Activated CD8-positive, alpha-beta memory T cell treated with anti-CD3 and anti-CD28 coated beads, Interleukin-2, amount 10 ng/mL, durations not matched to agents 7 days and 5 days (primary cell): ENCODE measurements at regions not wholly inside any gene's neighbourhood (a gene's known extent, or its start where the extent isn't known, plus 50 kb on each side); places are given as distances from the start of the nearest gene placed in this dataset.

ENCODE experiments used
- ATAC-seq: fragments of 150-1000 bp; cut with Tn5 transposase; one replicate; pipeline ENCODE4 v1.10.0; 2021; ENCODE audit warnings: moderate library complexity
- CTCF ChIA-PET: fragments of 350-600 bp; sonication (Branson Sonifier 250); formaldehyde crosslinking; loops from one replicate; lab custom pipeline; 2021; ENCODE audit warnings: antibody characterized with exemption; lab: Charles Lee
- DNase-seq: peaks from one replicate; pipeline ENCODE4 v3.0.0-alpha.2; 2020
- H3K27ac Mint-ChIP-seq: one replicate; pipeline ENCODE4 v1.8.0; 2021; ENCODE audit warnings: mild to moderate bottlenecking, mixed read lengths
- H3K27me3 Mint-ChIP-seq: one replicate; pipeline ENCODE4 v1.8.0; 2021; ENCODE audit warnings: mixed read lengths
- H3K36me3 Mint-ChIP-seq: one replicate; pipeline ENCODE4 v1.8.0; 2021; ENCODE audit warnings: mild to moderate bottlenecking, mixed read lengths
- H3K4me1 Mint-ChIP-seq: one replicate; pipeline ENCODE4 v1.8.0; 2021; ENCODE audit warnings: mixed read lengths
- H3K4me3 Mint-ChIP-seq: one replicate; pipeline ENCODE4 v1.8.0; 2021; ENCODE audit warnings: mild to moderate bottlenecking, moderate library complexity, mixed read lengths
- H3K9me3 Mint-ChIP-seq: one replicate; pipeline ENCODE4 v1.8.0; 2022; ENCODE audit warnings: low read depth, mixed read lengths

DNA sequence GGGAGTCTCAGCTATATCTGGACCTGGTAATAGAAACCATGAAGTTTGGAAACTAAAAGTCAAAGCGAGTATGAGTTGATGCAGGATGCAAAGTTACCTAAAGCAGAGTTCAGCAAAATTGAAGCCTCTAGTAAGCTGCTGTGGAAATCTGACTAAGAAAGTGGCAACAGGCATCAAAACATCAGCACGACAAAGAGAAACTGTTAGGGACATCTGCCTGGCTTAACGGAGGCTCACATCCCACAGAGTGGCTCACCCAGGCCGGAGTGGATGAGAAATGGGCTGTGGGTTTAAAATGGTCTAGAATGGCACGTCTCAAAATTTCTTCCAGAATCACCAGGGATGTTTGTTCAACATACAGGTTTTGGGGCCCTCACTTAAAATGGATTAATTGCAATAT, 164.1 kb upstream of the NPY start:
- no peak overlapping the region for H3K4me3 Mint-ChIP-seq
- H3K36me3 Mint-ChIP-seq: no peaks in the 10 kb centered on the region
- no peak overlapping the region for H3K27ac Mint-ChIP-seq
- DNase-seq (no peak), ATAC-seq (no peak)
- peaks cover 7% of the 10 kb centered on the region for H3K27me3 Mint-ChIP-seq
- H3K9me3 Mint-ChIP-seq: no peaks in the 10 kb centered on the region
- H3K4me1 Mint-ChIP-seq: no peaks in the 10 kb centered on the region
- CTCF ChIA-PET: no interaction called here

DNA sequence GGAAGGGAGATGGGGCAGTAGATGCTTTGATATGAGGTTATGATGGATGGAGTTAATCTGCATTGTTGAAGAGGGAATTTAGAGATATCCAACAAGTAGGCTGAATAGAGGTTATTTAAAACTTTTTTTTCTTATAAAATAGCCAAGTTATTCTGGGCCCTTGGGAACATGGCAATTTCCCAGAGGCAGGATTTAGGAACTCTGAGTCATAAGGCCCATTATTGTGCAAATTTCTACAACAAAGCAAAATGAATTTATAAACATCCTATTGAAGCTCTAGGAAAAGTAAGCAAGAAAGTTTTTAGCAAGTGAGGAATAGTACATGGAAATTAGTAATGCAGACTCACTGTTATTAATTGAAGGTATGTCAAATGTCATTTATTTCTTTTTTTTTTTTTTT, 160.9 kb upstream of the NPY start:
- Mint-ChIP-seq H3K9me3 (no peaks in the 10 kb centered on the region), H3K27ac (no peak overlapping the region), H3K27me3 (no peaks in the 10 kb centered on the region), H3K36me3 (no peaks in the 10 kb centered on the region), H3K4me3 (no peak overlapping the region), H3K4me1 (no peaks in the 10 kb centered on the region)
- CTCF ChIA-PET: no interaction called here
- ATAC-seq (no peak), DNase-seq (no peak)

DNA sequence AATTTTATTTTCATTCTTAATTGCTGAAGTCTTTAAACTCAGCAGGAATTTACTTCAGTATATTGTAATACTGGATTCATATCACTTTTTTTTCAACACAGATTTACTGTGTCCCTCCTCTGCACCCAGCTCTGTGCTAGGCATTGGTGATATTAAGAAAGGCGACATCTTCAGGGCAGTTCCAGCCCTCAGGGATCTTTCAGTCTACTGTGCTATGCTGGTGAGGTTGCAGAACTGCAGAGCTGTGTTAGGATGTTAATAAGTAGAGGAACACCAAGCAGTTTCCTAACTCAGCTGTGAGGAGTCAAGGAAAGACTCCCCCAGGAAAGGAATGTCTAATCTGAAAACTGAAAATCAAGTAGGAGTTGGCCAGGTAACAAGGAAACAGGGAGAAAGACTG, 158.2 kb upstream of the NPY start:
- H3K27ac Mint-ChIP-seq: no peak overlapping the region
- no peaks in the 10 kb centered on the region for H3K36me3 Mint-ChIP-seq
- no peak overlapping the region for H3K4me3 Mint-ChIP-seq
- DNase-seq (no peak), ATAC-seq (no peak)
- CTCF ChIA-PET: no interaction called here
- no peaks in the 10 kb centered on the region for H3K9me3 Mint-ChIP-seq
- no peaks in the 10 kb centered on the region for H3K4me1 Mint-ChIP-seq
- H3K27me3 Mint-ChIP-seq: peaks cover 3% of the 10 kb centered on the region

DNA sequence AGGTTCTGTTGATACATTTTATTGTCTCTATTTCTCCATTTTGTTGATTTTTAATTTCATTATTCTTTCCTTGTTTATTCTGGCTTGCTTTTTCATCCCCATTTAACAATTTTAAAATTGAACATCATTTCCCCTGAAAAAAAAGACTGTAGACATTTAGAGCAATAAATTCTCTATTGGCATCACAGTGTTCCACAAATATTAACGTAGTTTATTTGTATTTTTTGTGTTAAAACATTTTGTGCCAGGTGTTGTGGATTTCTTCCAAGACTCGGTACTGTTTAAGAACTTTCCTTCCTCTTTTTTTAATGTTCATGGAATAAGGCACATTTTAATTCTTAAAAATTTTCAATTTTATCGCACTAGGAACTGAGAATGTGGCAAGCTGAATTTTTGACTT, 156.1 kb upstream of the NPY start:
- Mint-ChIP-seq H3K4me1 (no peaks in the 10 kb centered on the region), H3K4me3 (no peak overlapping the region), H3K27me3 (peaks cover 9% of the 10 kb centered on the region), H3K9me3 (no peaks in the 10 kb centered on the region), H3K36me3 (no peaks in the 10 kb centered on the region), H3K27ac (no peak overlapping the region)
- DNase-seq (no peak), ATAC-seq (no peak)
- CTCF ChIA-PET: no interaction called here

DNA sequence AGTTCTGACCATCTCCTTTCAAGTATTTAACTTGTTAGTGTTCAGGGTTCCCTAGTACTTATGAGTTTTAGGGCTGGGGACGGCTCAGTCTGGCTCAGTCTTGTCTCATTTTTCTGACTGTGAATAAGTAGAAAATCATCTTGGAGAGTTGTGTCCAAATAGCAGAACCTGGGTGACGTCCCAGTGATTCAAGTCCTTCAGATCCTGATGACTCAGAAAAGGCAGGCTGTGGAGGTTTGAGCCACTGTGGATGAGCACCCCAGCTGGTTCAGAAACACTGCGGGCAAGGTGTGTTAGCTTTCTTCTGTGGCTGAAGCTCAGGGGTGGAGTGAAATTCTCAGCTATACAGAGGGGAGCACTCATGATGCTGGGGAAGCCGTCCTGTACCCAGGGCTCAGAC, 154.4 kb upstream of the NPY start:
- DNase-seq (no peak), ATAC-seq (no peak)
- H3K27me3 Mint-ChIP-seq: peaks cover 9% of the 10 kb centered on the region
- CTCF ChIA-PET: no interaction called here
- no peaks in the 10 kb centered on the region for H3K9me3 Mint-ChIP-seq
- H3K36me3 Mint-ChIP-seq: no peaks in the 10 kb centered on the region
- peaks cover 8% of the 10 kb centered on the region for H3K4me1 Mint-ChIP-seq
- H3K4me3 Mint-ChIP-seq: no peak overlapping the region
- no peak overlapping the region for H3K27ac Mint-ChIP-seq

DNA sequence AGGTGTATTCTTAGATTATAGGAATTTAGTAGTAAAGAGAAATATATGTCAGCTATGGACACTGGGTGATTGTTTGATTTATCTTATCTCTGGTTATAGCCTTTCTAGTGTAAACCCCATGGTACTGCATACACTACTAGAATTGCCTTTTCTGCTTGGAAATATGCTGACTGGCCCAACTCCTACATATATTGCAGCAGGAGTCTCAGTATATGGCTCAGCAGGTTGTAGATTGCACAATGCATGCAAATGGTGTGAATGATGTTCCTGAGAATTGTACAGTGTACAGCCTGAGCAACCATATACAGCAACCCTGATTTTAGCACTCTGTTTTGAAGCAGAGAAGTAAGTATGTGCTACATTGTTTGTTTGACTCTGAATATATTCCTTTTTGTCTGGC, 153.4 kb upstream of the NPY start:
- CTCF ChIA-PET: no interaction called here
- no peaks in the 10 kb centered on the region for H3K9me3 Mint-ChIP-seq
- H3K4me3 Mint-ChIP-seq: no peak overlapping the region

DNA sequence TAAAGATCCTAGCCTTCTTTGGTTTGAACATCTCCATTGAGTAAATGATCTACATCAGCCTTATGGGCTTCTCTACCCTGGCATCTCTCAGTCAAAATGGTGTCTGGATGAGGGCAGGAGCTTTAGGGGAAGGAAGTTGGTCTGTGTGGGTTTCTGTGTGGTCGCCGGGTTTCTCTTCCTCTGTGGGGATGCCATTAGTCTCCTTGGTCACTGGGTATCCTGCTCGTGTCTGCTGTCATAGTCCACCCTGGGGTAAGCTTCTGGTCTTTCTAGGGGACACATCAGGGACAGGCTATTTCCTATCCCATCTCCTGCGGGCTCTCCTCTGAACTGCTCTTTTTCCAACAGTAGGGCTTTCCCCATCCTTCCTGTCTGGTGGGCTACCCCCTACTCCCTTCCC, 150.3 kb upstream of the NPY start:
- no peaks in the 10 kb centered on the region for H3K36me3 Mint-ChIP-seq
- no peak overlapping the region for H3K4me3 Mint-ChIP-seq
- H3K4me1 Mint-ChIP-seq: peaks cover 12% of the 10 kb centered on the region
- H3K27ac Mint-ChIP-seq: no peak overlapping the region
- H3K27me3 Mint-ChIP-seq: peaks cover 13% of the 10 kb centered on the region
- CTCF ChIA-PET: no interaction called here
- no peak for ATAC-seq
- no peak for DNase-seq
- H3K9me3 Mint-ChIP-seq: no peaks in the 10 kb centered on the region

More for the DNA sequence above, 153.4 kb upstream of the NPY start:
- no peak overlapping the region for H3K27ac Mint-ChIP-seq
- no peak for DNase-seq
- H3K4me1 Mint-ChIP-seq: peaks cover 12% of the 10 kb centered on the region
- ATAC-seq: no peak
- no peaks in the 10 kb centered on the region for H3K36me3 Mint-ChIP-seq
- H3K27me3 Mint-ChIP-seq: peaks cover 11% of the 10 kb centered on the region

DNA sequence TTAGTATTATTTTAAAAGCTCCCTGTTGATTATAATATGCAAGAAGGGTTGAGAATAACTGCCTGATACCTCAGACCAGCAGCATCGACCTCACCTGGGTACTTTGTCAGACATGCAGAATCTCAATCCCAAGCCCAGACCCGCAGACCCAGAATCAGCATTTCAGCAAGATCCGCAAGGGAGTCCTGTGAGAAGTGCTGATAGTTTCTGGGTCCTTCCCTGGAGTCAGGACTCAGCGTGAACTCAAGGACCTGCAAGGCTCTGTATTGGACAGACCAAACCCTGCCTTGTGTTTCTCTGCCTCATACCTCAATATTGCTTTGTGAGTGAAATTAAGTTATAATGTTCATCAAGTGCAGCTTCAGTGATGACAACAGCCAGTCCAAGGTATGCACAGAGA, 149.5 kb upstream of the NPY start:
- H3K4me3 Mint-ChIP-seq: no peak overlapping the region
- H3K4me1 Mint-ChIP-seq: peaks cover 12% of the 10 kb centered on the region
- CTCF ChIA-PET: no interaction called here
- no peak for ATAC-seq
- H3K27ac Mint-ChIP-seq: no peak overlapping the region
- H3K36me3 Mint-ChIP-seq: no peaks in the 10 kb centered on the region
- H3K27me3 Mint-ChIP-seq: peaks cover 13% of the 10 kb centered on the region
- no peak for DNase-seq
- no peaks in the 10 kb centered on the region for H3K9me3 Mint-ChIP-seq

DNA sequence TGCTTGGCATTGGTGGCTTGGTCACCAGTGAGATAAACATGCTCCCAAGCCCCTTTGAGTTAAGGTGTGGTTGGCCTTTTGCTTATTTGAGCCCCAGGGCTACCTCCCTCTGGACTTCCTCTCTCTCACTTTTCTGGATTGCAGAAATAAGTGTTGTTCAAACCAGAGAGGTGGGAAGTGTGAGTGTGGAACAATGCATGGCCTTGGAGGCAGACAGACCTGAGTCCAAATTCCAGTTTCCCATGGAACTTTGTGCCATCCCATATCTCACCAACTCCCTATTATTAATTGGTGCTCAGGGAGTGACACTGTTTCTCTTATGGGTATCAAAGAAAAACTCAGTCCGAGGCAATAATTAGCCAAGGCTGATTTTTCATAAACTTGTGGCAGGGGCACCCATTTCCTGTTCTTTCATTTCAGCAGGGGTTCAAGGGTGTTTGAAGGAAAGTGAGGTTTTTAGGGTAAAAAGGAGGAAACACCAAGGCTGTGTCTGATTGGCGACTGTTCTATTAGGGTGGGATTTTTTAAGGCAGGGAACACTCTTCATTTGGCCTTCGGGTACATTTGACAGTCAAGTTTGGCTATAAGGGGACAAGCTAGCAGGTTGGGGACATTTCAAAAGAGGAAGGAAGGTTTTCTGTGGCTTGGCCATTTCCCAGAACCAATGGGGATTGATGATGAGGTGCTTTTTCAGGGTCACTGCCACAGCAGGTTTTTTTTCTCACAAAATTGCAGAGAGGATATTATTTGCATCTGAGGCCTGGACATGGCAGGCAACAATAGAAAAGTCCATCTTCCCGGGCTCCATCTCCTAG, 148.8 kb upstream of the NPY start:
- Mint-ChIP-seq H3K9me3 (no peaks in the 10 kb centered on the region), H3K4me1 (peaks cover 12% of the 10 kb centered on the region), H3K36me3 (no peaks in the 10 kb centered on the region), H3K27ac (no peak overlapping the region), H3K4me3 (no peak overlapping the region), H3K27me3 (peaks cover 13% of the 10 kb centered on the region)
- no peak for ATAC-seq
- no peak for DNase-seq
- CTCF ChIA-PET: no interaction called here

DNA sequence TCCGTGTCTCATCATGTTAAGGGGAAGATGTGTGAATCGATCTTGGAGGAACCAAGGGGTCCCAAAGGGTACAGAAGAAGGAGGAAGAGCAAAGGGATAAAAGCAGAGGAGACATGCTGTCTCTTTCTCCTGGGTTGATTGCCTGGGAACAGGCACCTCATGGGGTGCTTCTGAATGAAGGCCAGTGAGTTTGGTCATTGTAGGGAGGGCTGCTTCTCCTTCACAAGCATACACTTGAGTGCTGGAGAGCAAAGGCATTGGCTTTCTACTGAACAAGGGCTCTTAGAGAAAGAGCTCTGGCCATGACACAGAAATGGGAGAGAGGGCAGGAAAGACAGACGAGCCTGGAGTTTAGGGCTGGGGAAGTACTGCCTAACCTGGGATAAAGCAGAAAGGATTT, 146.7 kb upstream of the NPY start:
- CTCF ChIA-PET: no interaction called here
- Mint-ChIP-seq H3K4me1 (peaks cover 12% of the 10 kb centered on the region), H3K36me3 (no peaks in the 10 kb centered on the region), H3K9me3 (no peaks in the 10 kb centered on the region), H3K27me3 (peaks cover 8% of the 10 kb centered on the region), H3K27ac (no peak overlapping the region), H3K4me3 (no peak overlapping the region)
- ATAC-seq (no peak), DNase-seq (no peak)

DNA sequence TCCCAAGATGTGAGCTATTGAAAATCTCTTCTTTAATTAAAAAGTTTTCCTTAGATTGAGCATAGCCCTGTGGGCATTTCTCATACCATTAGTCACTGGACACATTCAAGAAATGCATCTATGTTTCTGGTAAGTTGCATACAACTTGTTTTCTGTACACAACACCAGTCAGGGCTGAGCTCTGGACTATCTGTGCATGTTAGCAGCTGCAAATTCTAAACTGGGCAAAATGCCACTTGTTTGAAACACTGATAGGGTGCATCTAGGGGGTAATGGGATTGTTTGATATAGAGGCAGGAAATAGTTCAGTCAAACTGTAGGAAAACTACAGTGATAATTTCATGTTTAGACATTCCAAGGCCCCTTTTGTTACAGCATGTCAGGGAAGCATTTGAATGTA, 145.6 kb upstream of the NPY start:
- Mint-ChIP-seq H3K4me1 (peaks cover 11% of the 10 kb centered on the region), H3K9me3 (no peaks in the 10 kb centered on the region), H3K36me3 (no peaks in the 10 kb centered on the region), H3K4me3 (no peak overlapping the region), H3K27me3 (peaks cover 7% of the 10 kb centered on the region), H3K27ac (no peak overlapping the region)
- CTCF ChIA-PET: no interaction called here
- ATAC-seq (no peak), DNase-seq (no peak)

DNA sequence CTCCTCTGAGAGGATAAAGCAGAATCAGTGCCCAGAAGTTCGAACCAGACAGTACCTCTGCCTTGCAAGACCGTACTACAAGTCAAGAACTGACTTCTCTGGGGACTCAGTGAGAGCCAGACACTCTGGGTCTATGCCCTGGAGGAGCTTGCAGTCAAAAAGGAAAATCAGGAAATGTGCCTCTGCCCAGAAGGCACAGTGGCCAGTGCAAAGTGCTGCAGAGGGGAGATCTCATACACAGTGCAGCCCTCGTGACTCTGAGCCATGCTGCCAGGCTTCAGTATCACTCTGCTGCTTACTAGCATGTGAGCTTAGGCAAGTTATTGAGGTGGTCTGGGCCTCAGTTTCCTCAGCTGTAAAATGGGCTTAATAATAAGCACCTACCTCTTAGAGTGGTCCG, 144.0 kb upstream of the NPY start:
- no peak overlapping the region for H3K4me3 Mint-ChIP-seq
- peaks cover 7% of the 10 kb centered on the region for H3K27me3 Mint-ChIP-seq
- no peaks in the 10 kb centered on the region for H3K36me3 Mint-ChIP-seq
- DNase-seq (no peak), ATAC-seq (no peak)
- CTCF ChIA-PET: interaction anchor here (0.7 kb wide), 1 partner anchor 338 kb away, joined by 4 read pairs; no protein-coding TSS in a partner anchor
- H3K27ac Mint-ChIP-seq: no peak overlapping the region
- peaks cover 4% of the 10 kb centered on the region for H3K4me1 Mint-ChIP-seq
- H3K9me3 Mint-ChIP-seq: no peaks in the 10 kb centered on the region

DNA sequence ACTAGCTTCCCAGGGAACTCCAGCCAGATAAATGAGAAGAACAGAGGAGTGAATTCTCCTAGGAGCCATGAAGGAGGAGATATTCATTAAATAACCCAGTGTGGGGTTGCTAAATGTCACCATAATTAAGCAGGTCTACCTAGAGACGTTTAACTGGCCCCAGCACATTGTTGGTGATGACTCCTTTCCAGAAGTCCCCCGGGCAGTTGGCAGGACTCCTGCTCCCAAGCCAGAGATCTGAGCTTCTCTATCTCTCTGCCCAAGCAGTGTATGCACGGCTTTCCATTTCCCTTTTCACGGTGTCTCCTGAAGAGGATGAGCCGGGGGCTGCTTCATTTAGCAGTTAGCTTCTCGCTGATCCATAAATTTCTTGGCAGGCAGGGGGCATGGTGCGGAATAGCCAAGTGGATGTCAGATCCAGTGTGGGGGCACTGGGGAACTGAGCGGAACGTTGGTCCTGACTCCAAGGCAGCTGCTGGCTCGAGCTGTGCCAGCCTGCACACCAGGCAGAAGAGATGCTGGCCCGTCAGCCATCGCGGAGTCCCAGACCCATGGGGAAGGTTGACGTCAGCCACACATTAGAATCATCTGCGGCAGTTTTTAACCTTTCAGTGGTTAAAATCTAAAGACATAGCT, 142.0 kb upstream of the NPY start:
- no peak overlapping the region for H3K4me3 Mint-ChIP-seq
- ATAC-seq (no peak), DNase-seq (no peak)
- no peaks in the 10 kb centered on the region for H3K9me3 Mint-ChIP-seq
- peaks cover 3% of the 10 kb centered on the region for H3K27me3 Mint-ChIP-seq
- H3K36me3 Mint-ChIP-seq: no peaks in the 10 kb centered on the region
- no peak overlapping the region for H3K27ac Mint-ChIP-seq
- H3K4me1 Mint-ChIP-seq: no peaks in the 10 kb centered on the region
- CTCF ChIA-PET: interaction anchor here (1.0 kb wide), 1 partner anchor 44 kb away, joined by 3 read pairs; no protein-coding TSS in a partner anchor

DNA sequence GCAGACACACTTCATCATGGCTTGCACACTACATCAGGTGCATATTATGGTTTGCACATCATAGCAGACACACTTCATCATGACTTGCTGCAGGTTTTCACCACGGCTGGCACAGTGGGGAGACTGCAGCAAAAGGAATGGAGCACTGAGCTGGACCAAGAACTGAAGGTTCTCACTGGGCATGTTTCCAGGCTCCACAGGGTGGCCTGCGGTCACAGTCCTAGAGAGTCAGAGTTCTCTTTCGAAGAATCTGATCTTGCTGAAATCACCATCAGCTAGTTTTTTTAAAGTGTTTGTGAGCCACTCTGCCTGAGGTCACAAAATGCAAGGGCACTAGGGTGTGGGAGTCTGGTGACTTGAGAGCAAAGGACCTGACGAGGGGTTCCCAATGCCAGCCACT, 140.4 kb upstream of the NPY start:
- Mint-ChIP-seq H3K36me3 (no peaks in the 10 kb centered on the region), H3K27ac (no peak overlapping the region), H3K27me3 (peaks cover 3% of the 10 kb centered on the region), H3K4me3 (no peak overlapping the region), H3K9me3 (no peaks in the 10 kb centered on the region), H3K4me1 (no peaks in the 10 kb centered on the region)
- no peak for DNase-seq
- ATAC-seq: no peak
- CTCF ChIA-PET: no interaction called here
